GM12892 (cell line): ENCODE measurements at regions not wholly inside any gene's neighbourhood (a gene's known extent, or its start where the extent isn't known, plus 50 kb on each side); places are given as distances from the start of the nearest gene placed in this dataset.

Experiments
- POLR2A ChIP-seq: IDR thresholded peaks from 2 replicates; pipeline ENCODE4 v1.6.1; 2011; ENCODE audit warnings: low read depth, low read length, control low read depth
- POLR2AphosphoS5 ChIP-seq: IDR thresholded peaks from 2 replicates; pipeline ENCODE4 v1.6.1; 2011; ENCODE audit warnings: low read depth, low read length, control low read depth
- TAF1 ChIP-seq: IDR thresholded peaks from 2 replicates; pipeline ENCODE4 v1.6.1; 2011; ENCODE audit warnings: low read depth, mild to moderate bottlenecking, control low read depth, low read length, borderline replicate concordance

- TF ChIP-seq TAF1 (no peak), POLR2A (no peak), POLR2AphosphoS5 (no peak)
Measured at GRCh38 chr1:73331726-73332125, 866.2 kb downstream of the LRRIQ3 start.
